Epidermal melanocyte (primary cell): ENCODE measurements at regions not wholly inside any gene's neighbourhood (a gene's known extent, or its start where the extent isn't known, plus 50 kb on each side); places are given as distances from the start of the nearest gene placed in this dataset.

Source experiments
- DNase-seq: peaks from one replicate; pipeline ENCODE4 v3.0.0; 2011; ENCODE audit warnings: low spot score; ENCODE audit not compliant: insufficient read length

GRCh38 chr2:226440127-226440918 is 359.3 kb downstream of the IRS1 start:
- no peak for DNase-seq

DNA sequence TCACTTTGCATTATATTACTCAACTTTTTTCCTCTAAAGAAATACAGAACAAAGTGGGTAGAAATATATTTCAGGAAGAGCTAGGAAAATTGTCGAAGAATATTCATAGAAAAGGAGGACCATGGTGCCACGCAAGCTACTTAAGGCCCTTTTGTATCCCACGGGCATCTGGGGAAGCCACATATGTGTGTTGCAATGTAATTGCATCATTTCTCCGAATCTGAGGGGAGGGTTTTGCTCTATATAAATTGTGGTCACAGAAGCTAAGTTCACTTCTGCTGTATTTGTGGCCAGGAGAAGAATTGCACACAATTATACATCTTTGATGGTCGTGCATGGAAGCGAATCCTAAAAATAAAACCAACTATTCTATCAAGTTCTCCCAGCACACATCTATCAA is 360.3 kb downstream of the IRS1 start:
- DNase-seq: no peak

GRCh38 chr2:226435146-226435545 is 364.5 kb downstream of the IRS1 start:
- no peak for DNase-seq

- no peak for DNase-seq
Observed at GRCh38 chr2:226434702-226435101, 364.9 kb downstream of the IRS1 start.

GRCh38 chr2:226431288-226431948 is 368.2 kb downstream of the IRS1 start:
- no peak for DNase-seq

- no peak for DNase-seq
Observed at GRCh38 chr2:226429476-226429875, 370.1 kb downstream of the IRS1 start.

- no peak for DNase-seq
Observed at GRCh38 chr2:226427538-226428307, 371.9 kb downstream of the IRS1 start.

DNA sequence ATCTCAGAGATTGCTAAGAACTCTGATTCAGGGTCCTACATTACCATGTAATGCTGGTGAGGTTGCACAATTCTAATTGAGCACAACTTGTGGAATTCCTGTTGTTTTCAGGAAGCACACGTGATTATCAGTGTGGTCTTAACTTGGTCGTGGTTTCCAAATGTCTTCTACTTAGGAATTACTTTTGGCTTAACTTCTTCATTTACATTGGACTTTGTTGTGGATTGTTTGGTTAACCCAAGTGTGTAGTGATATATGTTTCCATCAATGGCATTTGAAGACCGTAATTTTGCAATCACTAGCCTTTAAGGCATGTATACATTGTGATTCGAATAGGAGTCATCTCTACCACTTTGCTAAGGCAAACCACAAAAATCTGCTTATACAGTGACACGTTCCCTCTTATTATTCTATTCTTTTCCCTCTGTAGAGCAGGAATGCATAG is 373.3 kb downstream of the IRS1 start:
- DNase-seq: no peak

GRCh38 chr2:226424971-226425370 is 374.6 kb downstream of the IRS1 start:
- no peak for DNase-seq

DNA sequence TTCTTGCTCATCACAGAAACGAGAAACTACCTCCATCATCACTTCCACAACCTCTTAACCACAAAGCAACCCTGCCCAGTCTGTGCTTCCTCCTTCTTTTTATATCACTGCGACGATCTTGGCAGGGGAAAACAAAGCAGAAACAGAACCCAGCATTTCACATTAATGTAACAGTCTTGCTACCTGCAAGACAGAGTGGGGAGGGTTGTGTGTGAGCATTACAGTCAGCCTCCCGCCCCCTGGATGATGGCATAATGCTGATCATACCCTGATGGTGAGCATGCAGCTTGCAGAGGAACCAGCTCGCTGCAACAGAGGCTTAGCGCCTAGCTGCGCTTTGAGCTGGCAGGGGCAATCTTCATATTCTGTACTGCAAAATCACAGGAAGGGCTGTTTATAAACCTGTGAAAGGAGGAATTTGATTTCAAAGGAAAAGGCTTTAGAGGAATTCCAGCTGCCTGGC is 376.1 kb downstream of the IRS1 start:
- no peak for DNase-seq

DNA sequence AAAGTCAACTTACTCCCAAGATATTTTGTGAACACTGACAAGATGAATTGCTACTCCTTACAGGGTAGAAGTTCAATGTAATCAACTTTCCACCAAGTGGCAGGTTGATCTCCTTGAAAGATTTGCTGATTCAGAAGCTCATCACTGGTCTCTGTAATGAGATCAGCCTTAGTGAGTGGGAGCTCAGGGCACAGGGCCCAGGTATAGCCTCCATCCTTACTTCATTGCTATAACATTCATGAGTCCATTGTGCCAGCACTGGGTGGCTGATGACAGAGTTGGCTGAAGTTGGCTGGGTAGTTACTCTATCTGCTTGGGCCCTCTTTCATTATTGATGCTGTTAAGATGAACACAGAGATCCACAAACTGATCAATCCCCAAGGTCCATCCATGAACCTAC is 379.0 kb downstream of the IRS1 start:
- no peak for DNase-seq

DNA sequence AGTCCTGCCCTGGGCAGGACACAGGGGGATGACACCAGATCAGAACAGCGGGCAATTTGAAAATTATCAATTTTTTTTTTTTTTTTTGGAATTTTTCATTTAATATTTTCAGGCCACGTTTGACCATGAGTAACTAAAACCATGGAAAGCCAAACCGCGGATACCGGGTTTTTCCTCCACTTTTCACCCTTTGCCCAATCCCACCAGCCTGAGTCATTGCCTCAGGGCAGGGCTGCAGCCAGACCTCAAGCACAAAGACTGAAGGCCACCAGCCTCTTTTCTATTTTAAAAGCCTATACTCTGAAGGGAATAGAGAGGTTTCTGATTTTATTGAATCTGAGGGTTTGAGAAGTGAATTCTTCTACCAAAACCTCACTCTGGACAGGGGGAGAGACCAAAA is 381.1 kb downstream of the IRS1 start:
- DNase-seq: no peak

GRCh38 chr2:226414335-226414734 is 385.3 kb downstream of the IRS1 start:
- DNase-seq: peak; percentile 31

- no peak for DNase-seq
Observed at GRCh38 chr2:226413498-226414130, 386.0 kb downstream of the IRS1 start.

- DNase-seq: no peak
Observed at GRCh38 chr2:226411727-226412360, 387.8 kb downstream of the IRS1 start.

GRCh38 chr2:226411205-226411604 is 388.4 kb downstream of the IRS1 start:
- no peak for DNase-seq

GRCh38 chr2:226410247-226410835 is 389.3 kb downstream of the IRS1 start:
- DNase-seq: no peak

DNA sequence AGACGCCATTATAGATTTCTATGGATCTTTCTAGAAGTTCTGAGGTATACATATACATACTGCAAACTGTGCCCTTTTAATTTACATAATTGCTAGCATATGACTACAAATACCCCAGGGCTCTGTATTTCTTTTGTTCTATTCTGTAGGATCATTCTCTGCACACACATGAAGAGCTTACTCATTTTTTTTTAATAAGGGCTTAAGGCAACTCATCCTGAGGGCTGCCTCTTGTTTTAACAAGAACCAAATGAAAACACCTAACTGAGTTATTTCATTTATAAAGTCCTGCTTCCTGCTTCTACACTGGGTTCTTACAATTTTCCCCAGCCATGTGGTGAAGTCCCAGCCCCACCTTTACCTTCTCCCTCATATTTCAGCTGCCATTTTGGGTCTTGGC is 390.5 kb downstream of the IRS1 start:
- DNase-seq: no peak

DNA sequence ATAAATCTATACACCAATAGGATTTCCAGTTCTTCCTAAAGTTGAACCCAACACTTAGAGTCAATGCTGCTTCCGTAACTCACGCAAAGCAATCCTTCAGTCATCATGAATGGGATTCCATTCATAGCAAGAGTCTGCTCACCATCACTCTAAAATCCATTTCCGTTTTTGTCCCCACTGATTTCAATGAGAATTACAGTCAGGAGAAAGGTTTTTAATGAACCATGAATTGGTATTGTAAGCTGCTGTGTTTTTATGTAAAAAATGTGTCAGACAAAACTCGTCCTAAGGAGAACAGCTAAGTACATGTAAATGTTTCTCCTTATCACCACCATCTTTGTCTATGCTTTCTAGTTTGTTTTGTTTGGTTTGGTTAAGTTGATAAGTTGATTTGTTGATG is 391.5 kb downstream of the IRS1 start:
- DNase-seq: no peak

GRCh38 chr2:226407135-226407534 is 392.5 kb downstream of the IRS1 start:
- no peak for DNase-seq

DNA sequence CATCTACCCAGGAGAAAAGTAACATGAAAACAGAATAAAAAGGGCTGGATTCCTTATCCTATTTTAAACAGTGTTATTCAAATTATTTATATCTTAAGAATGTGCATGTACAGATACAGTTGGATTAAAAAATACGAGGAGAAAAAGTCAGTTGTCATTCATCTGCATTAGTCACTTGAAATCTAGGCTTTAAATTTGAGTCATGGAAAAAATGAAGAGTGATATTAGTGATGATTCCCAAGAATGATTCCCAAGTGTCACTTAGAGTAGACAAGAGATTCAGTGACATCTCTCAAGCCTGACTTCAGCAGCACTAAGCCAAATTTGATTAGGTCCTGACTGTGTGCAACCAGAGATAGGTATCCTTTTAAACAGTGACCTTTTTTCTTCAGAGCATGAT is 394.2 kb downstream of the IRS1 start:
- no peak for DNase-seq
